Esophagus squamous epithelium (tissue), 5 donors: ENCODE measurements at regions not wholly inside any gene's neighbourhood (a gene's known extent, or its start where the extent isn't known, plus 50 kb on each side); places are given as distances from the start of the nearest gene placed in this dataset.

Experiments
- DNase-seq: peaks from one replicate; lab custom pipeline; 2025; lab: John Stamatoyannopoulos, UW
- H3K27ac ChIP-seq, 4 donors: fragments of 200-600 bp; sonication (generic); one replicate each; pipeline ENCODE4 v1.5.1; 2016 to 2019; ENCODE audit warnings: mild to moderate bottlenecking in 1 of 4
- H3K27me3 ChIP-seq, 4 donors: fragments of 200-600 bp; sonication (generic); 1 replicate in 3 of 4; 2 replicates in 1 of 4; pipeline versions ENCODE4 v1.5.1 to v1.6.0; 2017 to 2021; ENCODE audit warnings: antibody characterized with exemption in 1 of 4
- H3K36me3 ChIP-seq, 3 donors: fragments of 200-600 bp; sonication (generic); one replicate each; pipeline ENCODE4 v1.5.1; 2016 to 2019
- H3K4me1 ChIP-seq, 3 donors: fragments of 200-600 bp; sonication (generic); one replicate each; pipeline ENCODE4 v1.5.1; 2017 to 2019
- H3K4me3 ChIP-seq, 4 donors: fragments of 200-600 bp; sonication (generic); 1 replicate in 3 of 4; 2 replicates in 1 of 4; pipeline ENCODE4 v1.5.1; 2016 to 2019; ENCODE audit warnings: mild to moderate bottlenecking in 2 of 4, moderate library complexity in 1 of 4
- H3K9me3 ChIP-seq, 3 donors: fragments of 200-600 bp; sonication (generic); one replicate each; pipeline ENCODE4 v1.5.1; 2016 to 2019
- POLR2A ChIP-seq, 4 donors: fragments of 450-650 bp; IDR thresholded peaks; one replicate each; pipeline ENCODE4 v1.6.1; 2017; ENCODE audit warnings: antibody characterized with exemption in 4 of 4, mild to moderate bottlenecking in 4 of 4, moderate library complexity in 3 of 4
- WGBS, 2 donors: methylation state at CpG; one replicate each; pipeline ENCODE4 v1.1.5; 2018; 5-methylcytosine and 5-hydroxymethylcytosine counted together
- intact Hi-C: fragments of 100-400 bp; cut with DNase I; formaldehyde crosslinking; loops from one replicate; pipeline ENCODE4 v1.15.0; 2022
- TF ChIP-seq, protein P1 (sequence below), 6 experiments: fragments of 450-650 bp in 4 of 6; fragments of 200-600 bp in 2 of 6; sonication (generic) in 2 of 6; IDR thresholded peaks; one replicate each; pipeline ENCODE4 v1.5.1; 2016 to 2019; ENCODE audit warnings: antibody characterized with exemption in 6 of 6, mild to moderate bottlenecking in 4 of 6, moderate library complexity in 4 of 6
- donor health status: DM: yes; HTN: yes; CAD: no.

DNA sequence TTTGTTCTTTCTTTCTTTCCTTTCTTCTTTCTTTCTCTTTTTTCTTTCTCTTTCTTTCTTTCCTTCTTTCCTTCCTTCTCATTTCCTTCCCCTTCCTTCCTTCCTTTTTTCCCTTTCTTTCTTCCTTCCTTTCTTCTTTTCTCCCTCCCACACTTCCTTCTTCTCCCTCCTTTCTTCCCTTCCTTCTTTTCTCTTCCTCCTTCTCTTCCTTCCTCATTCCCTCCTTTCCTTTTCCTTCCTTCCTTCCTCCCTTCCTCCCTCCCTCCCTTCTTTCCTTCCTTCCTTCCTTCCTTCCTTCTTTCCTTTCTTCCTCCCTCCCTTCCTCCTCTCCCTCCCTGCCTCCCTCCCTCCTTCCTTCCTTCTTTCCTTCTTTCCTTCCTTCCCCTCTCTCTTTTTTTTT lies 755.7 kb upstream of the GRM7 start:
- TF ChIP-seq POLR2A (IDR thresholded peaks at IDR 0.05) = no peak
- TF ChIP-seq, protein P1, sequence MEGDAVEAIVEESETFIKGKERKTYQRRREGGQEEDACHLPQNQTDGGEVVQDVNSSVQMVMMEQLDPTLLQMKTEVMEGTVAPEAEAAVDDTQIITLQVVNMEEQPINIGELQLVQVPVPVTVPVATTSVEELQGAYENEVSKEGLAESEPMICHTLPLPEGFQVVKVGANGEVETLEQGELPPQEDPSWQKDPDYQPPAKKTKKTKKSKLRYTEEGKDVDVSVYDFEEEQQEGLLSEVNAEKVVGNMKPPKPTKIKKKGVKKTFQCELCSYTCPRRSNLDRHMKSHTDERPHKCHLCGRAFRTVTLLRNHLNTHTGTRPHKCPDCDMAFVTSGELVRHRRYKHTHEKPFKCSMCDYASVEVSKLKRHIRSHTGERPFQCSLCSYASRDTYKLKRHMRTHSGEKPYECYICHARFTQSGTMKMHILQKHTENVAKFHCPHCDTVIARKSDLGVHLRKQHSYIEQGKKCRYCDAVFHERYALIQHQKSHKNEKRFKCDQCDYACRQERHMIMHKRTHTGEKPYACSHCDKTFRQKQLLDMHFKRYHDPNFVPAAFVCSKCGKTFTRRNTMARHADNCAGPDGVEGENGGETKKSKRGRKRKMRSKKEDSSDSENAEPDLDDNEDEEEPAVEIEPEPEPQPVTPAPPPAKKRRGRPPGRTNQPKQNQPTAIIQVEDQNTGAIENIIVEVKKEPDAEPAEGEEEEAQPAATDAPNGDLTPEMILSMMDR (IDR thresholded peaks at IDR 0.05) = no peak
- intact Hi-C loops = no loop called here

DNA sequence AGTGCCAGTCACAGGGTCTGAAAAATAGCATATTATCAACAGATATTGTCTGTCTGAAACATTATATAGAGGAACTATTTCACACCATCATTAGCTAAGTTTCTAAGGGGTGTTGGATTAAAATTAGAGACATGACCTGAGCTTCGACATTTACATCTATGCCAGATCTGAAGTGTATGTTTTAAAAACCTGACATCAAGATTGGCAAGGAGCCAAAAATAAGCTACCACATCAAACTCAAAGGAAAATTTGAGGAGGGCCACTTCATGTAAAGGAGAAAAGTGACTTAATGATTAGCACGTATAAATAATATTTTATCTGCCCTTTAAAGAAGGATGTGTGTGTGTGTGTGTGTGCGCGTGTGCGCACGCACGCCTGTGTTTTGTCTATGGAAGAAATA lies 752.0 kb upstream of the GRM7 start:
- intact Hi-C loops = no loop called here
- WGBS, 2 donors = 66 to 76% methylated on average over 7 of the region's 7 CpGs
- Histone ChIP-seq H3K36me3 (no peaks in the 10 kb centered on the region), H3K9me3 (no peaks in the 10 kb centered on the region), H3K4me1 (no peaks in the 10 kb centered on the region), H3K27me3 (no peaks in the 10 kb centered on the region), H3K4me3 (no peak overlapping the region), H3K27ac (no peak overlapping the region)
- TF ChIP-seq POLR2A (IDR thresholded peaks at IDR 0.05) = no peak
- TF ChIP-seq, protein P1 (IDR thresholded peaks at IDR 0.05) = no peak
- DNase-seq = no peak

More for the DNA sequence above, 755.7 kb upstream of the GRM7 start:
- Histone ChIP-seq H3K9me3 (no peaks in the 10 kb centered on the region), H3K4me3 (no peak overlapping the region), H3K27ac (no peak overlapping the region), H3K27me3 (no peaks in the 10 kb centered on the region), H3K36me3 (no peaks in the 10 kb centered on the region), H3K4me1 (no peaks in the 10 kb centered on the region)
- no peak for DNase-seq

DNA sequence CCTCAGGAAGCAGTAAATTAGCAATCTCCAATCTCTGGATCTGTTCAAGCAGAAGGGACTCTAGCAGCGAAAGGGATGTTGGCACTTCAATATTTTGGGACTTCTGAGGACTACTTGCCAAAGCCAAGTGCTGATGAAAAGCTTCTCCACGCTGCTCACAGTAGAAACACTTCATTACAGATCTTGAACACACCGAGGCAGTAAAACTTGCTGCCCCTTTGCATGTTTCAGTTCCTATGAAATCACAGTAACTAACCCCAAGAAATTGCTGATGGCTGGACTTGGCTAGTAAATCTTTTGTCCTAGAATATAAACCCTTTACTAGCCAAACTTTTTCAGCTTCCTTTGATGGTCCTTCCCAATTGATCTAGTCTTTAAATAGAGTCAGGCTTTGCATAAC lies 750.5 kb upstream of the GRM7 start:
- TF ChIP-seq POLR2A (IDR thresholded peaks at IDR 0.05) = no peak
- TF ChIP-seq, protein P1 (IDR thresholded peaks at IDR 0.05) = no peak
- no peaks in the 10 kb centered on the region for H3K9me3 ChIP-seq
- intact Hi-C loops = no loop called here
- no peaks in the 10 kb centered on the region for H3K27me3 ChIP-seq
- WGBS, 2 donors = 40 to 44% methylated on average over 3 of the region's 3 CpGs
- H3K36me3 ChIP-seq = no peaks in the 10 kb centered on the region
- no peak overlapping the region for H3K27ac ChIP-seq
- DNase-seq = no peak
- H3K4me1 ChIP-seq = no peaks in the 10 kb centered on the region
- H3K4me3 ChIP-seq = no peak overlapping the region

DNA sequence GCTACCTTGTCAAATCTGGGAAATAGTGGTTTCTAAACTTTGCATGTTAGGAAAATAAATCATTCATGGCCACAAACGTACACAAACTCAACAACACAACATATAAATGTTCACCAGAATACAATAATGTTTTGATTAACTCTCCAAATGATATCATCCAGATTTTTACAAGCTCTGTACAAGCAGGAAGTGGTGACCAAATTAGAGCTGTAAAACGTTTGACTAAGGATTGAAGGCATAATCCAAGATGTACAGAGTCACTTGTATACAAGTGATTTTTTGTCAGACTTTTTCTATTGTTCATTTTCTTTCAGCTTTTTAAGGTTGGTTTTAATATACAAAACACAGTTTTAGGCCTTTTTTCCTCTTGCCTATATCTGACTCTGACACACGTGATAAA lies 748.4 kb upstream of the GRM7 start:
- Histone ChIP-seq H3K9me3 (no peaks in the 10 kb centered on the region), H3K27me3 (no peaks in the 10 kb centered on the region), H3K36me3 (no peaks in the 10 kb centered on the region), H3K4me1 (no peaks in the 10 kb centered on the region), H3K4me3 (no peak overlapping the region), H3K27ac (no peak overlapping the region)
- 30 to 31% methylated on average over 3 of the region's 3 CpGs for WGBS, 2 donors
- intact Hi-C loops = no loop called here
- TF ChIP-seq, protein P1 (IDR thresholded peaks at IDR 0.05) = no peak
- TF ChIP-seq POLR2A (IDR thresholded peaks at IDR 0.05) = no peak
- DNase-seq = no peak

DNA sequence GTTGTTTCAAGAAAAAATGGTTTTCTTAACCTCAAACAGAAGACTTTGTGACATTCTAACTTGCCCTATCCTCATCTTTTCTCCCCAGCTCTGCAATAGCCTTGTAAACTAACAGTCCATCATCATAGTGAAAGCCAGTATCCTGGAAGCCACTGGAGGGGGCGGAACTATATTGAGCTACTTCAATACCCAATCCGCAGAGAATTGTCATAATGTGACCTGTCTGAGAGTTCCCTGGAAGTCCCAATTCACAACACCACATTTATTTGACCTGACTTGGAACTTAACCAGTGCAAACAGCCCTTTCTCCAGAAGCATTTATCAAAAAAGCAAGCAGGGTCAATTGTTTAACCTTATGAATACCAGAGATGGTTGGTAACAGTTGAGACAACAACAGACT lies 747.6 kb upstream of the GRM7 start:
- intact Hi-C loops = no loop called here
- 68 to 71% methylated on average over 2 of the region's 2 CpGs for WGBS, 2 donors
- no peaks in the 10 kb centered on the region for H3K27me3 ChIP-seq
- no peak for DNase-seq
- H3K4me3 ChIP-seq = no peak overlapping the region
- H3K9me3 ChIP-seq = no peaks in the 10 kb centered on the region
- no peaks in the 10 kb centered on the region for H3K36me3 ChIP-seq
- H3K27ac ChIP-seq = no peak overlapping the region
- H3K4me1 ChIP-seq = no peaks in the 10 kb centered on the region
- TF ChIP-seq, protein P1 (IDR thresholded peaks at IDR 0.05) = no peak
- no peak for TF ChIP-seq POLR2A (IDR thresholded peaks at IDR 0.05)
